TTC549 (cell line): ENCODE measurements at regions not wholly inside any gene's neighbourhood (a gene's known extent, or its start where the extent isn't known, plus 50 kb on each side); places are given as distances from the start of the nearest gene placed in this dataset.
"Not testable (repeated sequence)": the region's sequence is repeated elsewhere in the genome, so short reads cannot be mapped to it uniquely, and the experiment has no call there.

Experiments used
- FAIRE-seq: peaks from 2 replicates; lab custom pipeline; 2012; peaks lifted over from hg19 to GRCh38; lab: Jason Lieb, UNC

DNA sequence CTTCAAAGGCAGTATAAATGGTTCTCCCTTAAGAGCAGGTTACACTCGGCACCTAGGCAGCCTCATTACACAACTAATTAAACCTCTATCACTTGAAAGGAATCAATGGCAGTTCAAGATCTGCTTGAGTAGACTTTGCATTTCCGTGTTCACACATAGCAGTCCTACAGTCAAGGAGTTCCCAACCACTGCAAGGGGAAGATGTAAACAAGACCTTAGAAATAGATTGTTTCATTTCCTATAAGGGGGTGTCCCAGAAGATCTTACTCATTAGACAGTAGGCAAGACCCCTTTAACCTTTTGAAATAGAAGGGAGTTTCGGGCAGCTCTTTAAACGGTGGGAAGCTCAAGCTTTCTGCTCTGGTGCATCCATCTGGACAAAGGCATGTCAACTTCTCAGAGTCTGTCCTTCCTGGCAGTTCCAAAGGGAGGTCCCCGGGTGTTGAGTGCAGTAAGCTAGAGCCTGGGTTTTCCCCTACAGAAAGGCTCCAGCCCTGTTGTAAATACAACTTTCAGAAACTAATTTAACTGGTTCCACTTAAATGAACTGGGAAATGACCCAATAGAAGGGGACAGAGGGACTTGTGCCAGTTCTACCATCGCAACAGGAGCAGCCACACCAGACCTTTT, 150.8 kb downstream of the RBMX2 start:
- no peak for FAIRE-seq

DNA sequence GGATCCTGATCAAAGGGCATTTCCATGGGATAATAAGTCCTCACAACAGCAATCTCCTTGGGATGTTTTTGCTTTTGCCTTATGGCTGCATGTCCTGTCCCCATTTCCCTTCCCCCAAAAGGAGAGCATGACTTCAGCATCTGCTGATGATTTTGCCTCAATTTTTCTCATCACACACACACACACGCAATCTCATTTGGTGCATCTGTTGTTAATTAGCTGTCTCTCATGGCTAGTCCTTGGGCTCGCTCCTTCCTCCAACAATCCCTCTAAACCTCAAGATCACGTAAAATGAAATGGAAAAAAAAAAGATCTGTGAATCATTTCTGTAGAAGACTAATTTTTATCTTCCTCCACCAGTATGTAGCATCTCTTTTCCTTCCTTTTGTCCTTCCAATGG, 153.6 kb downstream of the RBMX2 start:
- FAIRE-seq = no peak

DNA sequence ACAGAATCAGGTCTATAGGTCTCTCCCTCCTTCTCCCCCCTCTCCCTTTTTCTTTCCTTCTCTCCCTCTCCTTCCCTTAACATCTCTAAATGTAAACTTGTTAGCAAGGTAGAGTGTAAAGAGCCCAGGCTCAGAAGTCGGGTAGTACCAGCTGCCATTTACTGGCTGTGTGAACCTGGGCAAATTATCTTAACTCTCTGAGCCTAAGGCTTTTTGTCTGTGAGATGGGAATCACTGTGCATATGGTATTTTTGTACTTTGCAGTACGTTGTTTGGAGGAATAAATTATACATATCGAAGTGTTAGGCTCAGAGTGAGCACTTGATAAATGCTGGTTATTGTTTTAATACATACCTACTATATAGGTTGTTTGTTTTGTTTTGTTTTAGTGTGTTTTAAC, 154.0 kb downstream of the RBMX2 start:
- FAIRE-seq = no peak

DNA sequence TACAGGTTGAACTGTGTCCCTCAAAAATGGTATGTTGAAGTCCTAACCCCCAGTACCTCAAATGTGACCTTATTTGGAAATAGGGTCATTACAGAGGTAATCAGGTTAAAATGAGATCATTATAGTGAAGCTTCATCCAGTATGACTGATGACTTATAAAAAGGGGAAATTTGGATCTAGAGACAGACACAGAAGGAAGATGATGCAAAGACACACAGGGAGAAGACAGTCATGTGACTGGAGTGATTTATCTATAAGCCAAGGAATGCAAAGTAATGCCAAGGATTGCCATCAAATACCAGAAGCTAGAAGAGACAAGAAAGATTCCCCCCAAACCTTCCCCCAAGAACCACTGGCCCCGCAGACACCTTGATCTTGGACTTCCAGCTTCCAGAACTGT, 155.2 kb downstream of the RBMX2 start:
- FAIRE-seq = no peak

DNA sequence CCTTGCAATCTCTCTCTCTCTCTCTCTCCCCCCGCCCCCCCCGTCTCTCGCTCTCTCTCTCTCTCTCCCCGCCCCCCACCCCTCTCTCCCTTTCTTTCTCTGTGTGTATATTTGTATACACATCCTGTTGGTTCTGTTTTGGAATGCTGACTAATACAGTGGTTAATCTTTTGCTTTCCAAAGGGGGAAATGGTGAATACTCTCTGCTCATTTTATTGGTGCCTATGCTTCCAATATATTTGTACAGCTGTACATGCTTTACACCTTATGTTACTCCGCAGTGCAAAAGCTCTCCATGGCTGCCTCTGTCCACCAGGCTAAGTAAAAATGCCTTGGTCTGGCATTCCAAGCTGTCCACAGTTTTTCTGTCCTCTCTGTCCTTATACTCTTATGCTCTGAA, 158.8 kb downstream of the RBMX2 start:
- FAIRE-seq = no peak

DNA sequence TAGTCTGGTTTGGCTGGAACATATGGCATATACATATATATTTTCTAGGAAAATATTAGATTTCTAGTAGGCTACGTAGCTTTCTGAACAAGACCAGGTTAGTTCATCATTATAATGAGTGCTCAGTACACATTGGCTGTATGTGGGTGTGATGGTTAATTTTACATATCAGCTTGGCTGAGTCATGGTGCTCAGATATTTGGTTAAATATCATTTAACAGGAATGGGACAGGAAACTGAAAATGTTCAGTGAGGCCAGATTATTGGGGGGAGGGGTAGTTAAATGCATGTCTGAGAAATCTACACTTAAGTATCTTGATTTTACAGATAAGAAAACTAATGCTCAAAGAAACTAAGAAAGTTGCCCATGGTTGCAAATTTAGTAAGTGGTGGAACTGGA, 160.1 kb downstream of the RBMX2 start:
- FAIRE-seq = no peak

DNA sequence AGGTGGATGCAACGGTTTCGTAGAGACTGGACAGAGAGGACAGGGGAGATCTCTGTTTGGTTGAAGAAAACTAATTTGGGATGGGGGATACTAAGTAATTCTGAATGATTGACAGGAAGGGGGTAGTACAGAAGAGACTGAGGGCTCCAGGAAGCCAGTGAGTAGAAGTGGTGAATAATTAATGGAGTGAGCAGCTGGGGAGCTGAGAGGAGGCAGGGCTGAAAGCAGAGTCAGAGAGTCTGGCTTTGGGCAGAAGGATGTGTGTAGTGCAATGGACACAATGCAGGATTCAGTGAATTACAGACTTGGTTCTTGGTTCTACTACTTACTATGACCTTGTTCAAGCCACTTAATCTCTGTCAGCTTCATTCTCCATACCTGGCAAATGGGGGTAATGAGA, 161.7 kb downstream of the RBMX2 start:
- FAIRE-seq = no peak

DNA sequence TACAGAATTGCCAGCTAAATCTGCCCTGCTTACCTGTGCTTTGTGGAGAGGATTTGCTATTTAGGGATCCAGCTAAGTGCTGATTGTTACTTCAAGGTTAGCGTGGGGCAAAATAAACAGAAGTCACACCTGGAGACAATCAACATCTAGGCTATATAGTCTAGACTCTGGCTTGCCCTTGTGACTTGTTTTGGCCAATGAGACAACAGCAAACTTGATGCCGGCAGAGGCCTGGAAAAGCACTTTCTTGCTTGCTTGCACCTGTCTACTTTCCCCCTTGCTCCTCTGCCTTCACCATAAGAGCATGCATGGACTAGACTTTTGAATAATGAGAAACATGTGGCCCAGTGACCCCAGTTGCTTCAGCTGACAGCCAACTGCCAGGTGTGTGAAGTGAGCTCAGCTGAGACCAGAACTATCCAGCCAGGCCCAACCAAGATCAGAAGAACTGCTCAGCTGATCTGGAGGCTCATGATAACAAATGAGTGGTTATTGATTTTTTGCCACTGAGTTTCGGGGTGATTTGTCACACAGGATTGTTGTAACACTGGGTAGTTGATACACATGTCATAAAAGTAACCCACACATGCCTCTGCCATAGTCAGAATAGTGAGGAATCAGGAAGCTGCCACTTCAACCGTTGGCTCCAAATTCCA, 164.4 kb downstream of the RBMX2 start:
- no peak for FAIRE-seq

DNA sequence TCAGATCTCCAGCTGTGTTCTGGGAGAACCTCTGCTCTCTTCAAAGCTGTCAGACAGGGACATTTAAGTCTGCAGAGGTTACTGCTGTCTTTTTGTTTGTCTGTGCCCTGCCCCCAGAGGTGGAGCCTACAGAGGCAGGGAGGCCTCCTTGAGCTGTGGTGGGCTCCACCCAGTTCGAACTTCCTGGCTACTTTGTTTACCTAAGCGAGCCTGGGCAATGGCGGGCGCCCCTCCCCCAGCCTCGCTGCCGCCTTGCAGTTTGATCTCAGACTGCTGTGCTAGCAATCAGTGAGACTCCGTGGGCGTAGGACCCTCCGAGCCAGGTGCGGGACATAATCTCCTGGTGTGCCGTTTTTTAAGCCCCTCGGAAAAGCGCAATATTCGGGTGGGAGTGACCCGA, 171.2 kb downstream of the RBMX2 start:
- FAIRE-seq = not testable (repeated sequence)
